SU-DHL-6 (cell line): ENCODE measurements at regions not wholly inside any gene's neighbourhood (a gene's known extent, or its start where the extent isn't known, plus 50 kb on each side); places are given as distances from the start of the nearest gene placed in this dataset.

Experiments
- H2AFZ ChIP-seq: fragments of 200-600 bp; sonication (generic); 2 replicates; pipeline ENCODE4 v1.6.1; 2014; ENCODE audit warnings: low read depth, mild to moderate bottlenecking, moderate library complexity, mixed read lengths, antibody characterized with exemption, low read length; ENCODE audit not compliant: severe bottlenecking
- H3F3A ChIP-seq: fragments of 200-600 bp; shearing (Covaris generic); 2 replicates; pipeline ENCODE4 v1.6.0; 2016; ENCODE audit warnings: antibody characterized with exemption, mild to moderate bottlenecking; ENCODE audit not compliant: insufficient read depth
- H3K27ac ChIP-seq: fragments of 200-600 bp; sonication (generic); 2 replicates; pipeline ENCODE4 v1.5.1; 2016; ENCODE audit warnings: low read depth, mild to moderate bottlenecking, low read length, moderate library complexity, mixed read lengths
- H3K27me3 ChIP-seq: fragments of 200-600 bp; sonication (generic), shearing (Covaris generic); 2 replicates; pipeline ENCODE4 v1.6.0; 2014; ENCODE audit warnings: mild to moderate bottlenecking, low read length
- H3K36me3 ChIP-seq: fragments of 200-600 bp; sonication (generic); 2 replicates; pipeline ENCODE4 v1.6.1; 2014; ENCODE audit warnings: mild to moderate bottlenecking, low read length, mixed read lengths
- H3K4me2 ChIP-seq: fragments of 300-600, 200-600 bp; shearing (Covaris generic), sonication (generic); 2 replicates; pipeline ENCODE4 v1.6.0; 2014; ENCODE audit warnings: low read length, low read depth, mild to moderate bottlenecking; ENCODE audit not compliant: poor library complexity, severe bottlenecking
- H3K4me3 ChIP-seq: fragments of 200-600 bp; sonication (generic); 2 replicates; pipeline ENCODE4 v1.5.1; 2014; ENCODE audit warnings: antibody characterized with exemption, low read length, mild to moderate bottlenecking, mixed read lengths; ENCODE audit not compliant: insufficient read depth, poor library complexity, severe bottlenecking
- H3K79me2 ChIP-seq: fragments of 200-600 bp; sonication (generic); 2 replicates; pipeline ENCODE4 v1.6.1; 2014; ENCODE audit warnings: mild to moderate bottlenecking, low read length, moderate library complexity; ENCODE audit not compliant: insufficient read depth
- H3K9ac ChIP-seq: fragments of 200-600 bp; sonication (generic); 2 replicates; pipeline ENCODE4 v1.7.0; 2014; ENCODE audit warnings: mild to moderate bottlenecking, low read length
- H3K9me2 ChIP-seq: fragments of 200-600 bp; sonication (generic); replicated peaks from 2 replicates; pipeline ENCODE4 v1.6.1; 2014; ENCODE audit warnings: low read length; ENCODE audit not compliant: insufficient read depth
- H3K9me3 ChIP-seq: fragments of 200-600 bp; sonication (generic); 2 replicates; pipeline ENCODE4 v1.6.1; 2014; ENCODE audit warnings: low read length, mixed read lengths; ENCODE audit not compliant: insufficient read depth
- H4K20me1 ChIP-seq: fragments of 200-600 bp; sonication (generic); 2 replicates; pipeline ENCODE4 v1.6.1; 2014; ENCODE audit warnings: low read depth, mild to moderate bottlenecking, antibody characterized with exemption, low read length, moderate library complexity, mixed read lengths
- CTCF ChIP-seq: fragments of 200-600 bp; sonication (generic); IDR thresholded peaks from one replicate; pipeline ENCODE4 v1.5.1; 2017; ENCODE audit warnings: antibody characterized with exemption, mild to moderate bottlenecking, low read length, moderate library complexity; ENCODE audit not compliant: insufficient read depth, poor library complexity, severe bottlenecking
- EZH2phosphoT487 ChIP-seq: fragments of 200-600 bp; sonication (generic), shearing (Covaris generic); conservative IDR thresholded peaks from 2 replicates; pipeline ENCODE4 v1.6.1; 2018; ENCODE audit warnings: mild to moderate bottlenecking, antibody characterized with exemption, low read length, moderate library complexity, mixed read lengths

DNA sequence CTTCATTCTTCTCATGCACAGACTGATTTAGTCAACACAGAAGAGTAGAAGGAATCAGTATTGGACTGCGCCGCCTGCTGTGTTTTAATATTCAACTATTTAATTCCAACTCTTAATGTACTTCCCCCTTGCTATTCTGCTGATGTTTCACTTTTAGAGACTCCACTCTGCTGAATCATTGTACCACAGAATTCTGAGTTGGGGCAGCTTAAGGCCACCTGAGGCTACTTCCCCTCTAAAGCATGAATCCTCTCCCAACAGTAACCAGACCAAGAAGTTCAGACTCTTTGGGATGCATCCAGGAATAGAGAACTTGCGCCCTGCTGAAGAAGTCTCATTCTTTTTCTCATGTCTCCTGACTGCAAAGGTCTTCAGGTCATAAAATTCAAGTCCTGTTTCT, 708.8 kb downstream of the UQCRFS1 start:
- H3K36me3 ChIP-seq = no peaks in the 10 kb centered on the region
- no peak overlapping the region for H3K27ac ChIP-seq
- H4K20me1 ChIP-seq = no peaks in the 10 kb centered on the region
- H2AFZ ChIP-seq = no peak overlapping the region
- no peaks in the 10 kb centered on the region for H3F3A ChIP-seq
- H3K9me2 ChIP-seq = no peaks in the 10 kb centered on the region
- H3K9ac ChIP-seq = no peak overlapping the region
- H3K9me3 ChIP-seq = no peaks in the 10 kb centered on the region
- no peak overlapping the region for H3K4me2 ChIP-seq
- no peak overlapping the region for H3K4me3 ChIP-seq
- TF ChIP-seq EZH2phosphoT487 (no peak), CTCF (no peak)
- no peaks in the 10 kb centered on the region for H3K79me2 ChIP-seq
- H3K27me3 ChIP-seq = no peaks in the 10 kb centered on the region

DNA sequence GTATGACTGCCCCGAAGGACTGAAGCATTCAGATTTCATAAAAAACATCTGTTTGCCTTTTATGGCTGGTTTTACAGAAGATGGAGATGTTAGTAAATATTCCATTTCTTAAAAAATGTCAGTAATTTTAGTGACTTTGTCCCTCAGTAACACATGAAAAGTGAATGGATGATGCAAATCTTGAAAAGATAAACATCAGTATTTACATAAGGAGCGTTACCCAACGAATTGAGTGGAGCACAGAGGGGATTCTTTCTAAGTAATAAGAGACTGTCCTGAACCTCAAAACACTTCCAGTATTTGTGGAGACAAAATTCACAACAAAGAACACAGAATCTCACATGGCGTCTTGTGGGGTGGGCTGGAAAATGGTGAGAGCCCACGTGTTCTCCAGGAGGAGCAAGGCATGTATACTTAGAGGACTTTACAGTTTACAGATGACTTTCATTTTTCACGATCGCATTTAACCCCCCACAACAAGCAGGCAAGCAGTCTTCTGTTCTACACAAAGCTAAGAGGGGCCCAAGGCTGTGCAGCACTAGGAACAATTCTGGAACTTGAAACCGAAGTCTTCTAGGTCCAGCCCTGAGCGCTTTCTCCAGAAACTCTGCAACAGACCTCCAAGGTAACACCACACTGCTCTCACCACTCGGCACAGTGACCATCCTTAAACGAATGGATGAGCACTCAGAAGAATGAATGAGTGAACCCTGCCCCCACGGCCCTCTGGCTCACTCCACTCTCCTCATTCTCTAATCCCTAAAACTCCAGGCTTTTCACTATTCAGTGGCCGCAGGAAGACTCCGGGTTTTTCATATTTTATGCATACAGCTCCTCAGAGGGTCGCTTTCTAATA, 709.8 kb downstream of the UQCRFS1 start:
- Histone ChIP-seq H3K9me3 (no peaks in the 10 kb centered on the region), H3K27ac (no peak overlapping the region), H3K4me2 (no peak overlapping the region), H3K27me3 (no peaks in the 10 kb centered on the region), H3F3A (no peaks in the 10 kb centered on the region), H3K9ac (no peak overlapping the region), H3K36me3 (no peaks in the 10 kb centered on the region), H3K79me2 (no peaks in the 10 kb centered on the region), H3K9me2 (no peaks in the 10 kb centered on the region), H4K20me1 (no peaks in the 10 kb centered on the region), H2AFZ (no peak overlapping the region), H3K4me3 (no peak overlapping the region)
- TF ChIP-seq CTCF (no peak), EZH2phosphoT487 (no peak)

DNA sequence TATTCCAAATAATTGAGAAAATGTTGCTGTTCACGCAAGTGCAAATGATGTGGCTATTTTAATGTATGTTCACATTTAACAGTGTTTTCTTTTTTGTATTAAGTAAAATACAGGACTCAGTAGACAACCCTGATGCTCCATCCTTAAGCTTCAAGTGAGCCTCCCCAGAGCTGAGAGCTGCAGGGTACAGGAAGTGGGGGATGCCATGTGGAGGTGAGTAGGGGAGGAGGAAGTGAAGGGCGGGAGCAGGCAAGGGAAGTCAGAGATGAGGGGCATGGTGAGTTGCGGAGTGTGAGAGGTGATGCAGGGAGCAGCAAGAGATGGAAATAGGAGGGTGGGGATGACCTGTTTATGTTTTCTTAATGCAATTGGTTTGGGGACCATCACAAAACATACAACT, 711.0 kb downstream of the UQCRFS1 start:
- no peak overlapping the region for H3K4me3 ChIP-seq
- no peaks in the 10 kb centered on the region for H4K20me1 ChIP-seq
- no peaks in the 10 kb centered on the region for H3K9me3 ChIP-seq
- H2AFZ ChIP-seq = no peak overlapping the region
- no peak overlapping the region for H3K4me2 ChIP-seq
- TF ChIP-seq EZH2phosphoT487 (no peak), CTCF (no peak)
- no peak overlapping the region for H3K27ac ChIP-seq
- H3K36me3 ChIP-seq = no peaks in the 10 kb centered on the region
- H3K27me3 ChIP-seq = no peaks in the 10 kb centered on the region
- H3K79me2 ChIP-seq = no peaks in the 10 kb centered on the region
- H3F3A ChIP-seq = no peaks in the 10 kb centered on the region
- H3K9me2 ChIP-seq = no peaks in the 10 kb centered on the region
- no peak overlapping the region for H3K9ac ChIP-seq
